KMS-11 (cell line): ENCODE measurements at regions not wholly inside any gene's neighbourhood (a gene's known extent, or its start where the extent isn't known, plus 50 kb on each side); places are given as distances from the start of the nearest gene placed in this dataset.
"Not testable (repeated sequence)": the region's sequence is repeated elsewhere in the genome, so short reads cannot be mapped to it uniquely, and the experiment has no call there.

Source experiments
- H2AFZ ChIP-seq: fragments of 200-600 bp; sonication (generic); 2 replicates; pipeline ENCODE4 v1.6.1; 2016; ENCODE audit warnings: antibody characterized with exemption, mixed run types, low read depth
- H3K27ac ChIP-seq: fragments of 200-600 bp; sonication (generic); 2 replicates; pipeline ENCODE4 v1.6.1; 2016; ENCODE audit warnings: mild to moderate bottlenecking, mixed run types
- H3K27me3 ChIP-seq: fragments of 200-600 bp; sonication (generic); 2 replicates; pipeline ENCODE4 v1.6.1; 2017; ENCODE audit warnings: mild to moderate bottlenecking, low read depth, mixed run types, moderate library complexity; ENCODE audit not compliant: insufficient read depth
- H3K36me3 ChIP-seq: fragments of 200-600 bp; sonication (generic); 2 replicates; pipeline ENCODE4 v1.6.1; 2017; ENCODE audit warnings: mild to moderate bottlenecking, mixed run types; ENCODE audit not compliant: insufficient read depth
- H3K4me1 ChIP-seq: fragments of 200-600 bp; sonication (generic); 2 replicates; pipeline ENCODE4 v1.6.1; 2016; ENCODE audit warnings: mild to moderate bottlenecking, low read depth, mixed run types; ENCODE audit not compliant: poor library complexity, severe bottlenecking
- H3K4me2 ChIP-seq: fragments of 200-600 bp; sonication (generic); 2 replicates; pipeline ENCODE4 v1.7.0; 2016; ENCODE audit warnings: mild to moderate bottlenecking, mixed run types
- H3K4me3 ChIP-seq: fragments of 200-600 bp; sonication (generic); IDR thresholded peaks from 2 replicates; pipeline ENCODE4 v1.6.1; 2017; ENCODE audit warnings: low read depth, low read length, mixed read lengths; ENCODE audit not compliant: insufficient read depth
- H3K79me2 ChIP-seq: fragments of 200-600 bp; sonication (generic); 2 replicates; pipeline ENCODE4 v1.6.1; 2016; ENCODE audit warnings: low read depth, mixed run types; ENCODE audit not compliant: insufficient read depth
- H3K9ac ChIP-seq: fragments of 200-600 bp; sonication (generic); 2 replicates; pipeline ENCODE4 v1.6.1; 2016; ENCODE audit warnings: mild to moderate bottlenecking, mixed run types
- H4K20me1 ChIP-seq: fragments of 200-600 bp; sonication (generic); 2 replicates; pipeline ENCODE4 v1.6.1; 2016; ENCODE audit warnings: mild to moderate bottlenecking, mixed run types; ENCODE audit not compliant: insufficient read depth
- TF ChIP-seq, protein P1 (sequence below): fragments of 200-600 bp; sonication (generic); conservative IDR thresholded peaks from 2 replicates; pipeline ENCODE4 v1.6.1; 2017; ENCODE audit warnings: low read depth, mild to moderate bottlenecking, antibody characterized with exemption, low read length, moderate library complexity, mixed read lengths

DNA sequence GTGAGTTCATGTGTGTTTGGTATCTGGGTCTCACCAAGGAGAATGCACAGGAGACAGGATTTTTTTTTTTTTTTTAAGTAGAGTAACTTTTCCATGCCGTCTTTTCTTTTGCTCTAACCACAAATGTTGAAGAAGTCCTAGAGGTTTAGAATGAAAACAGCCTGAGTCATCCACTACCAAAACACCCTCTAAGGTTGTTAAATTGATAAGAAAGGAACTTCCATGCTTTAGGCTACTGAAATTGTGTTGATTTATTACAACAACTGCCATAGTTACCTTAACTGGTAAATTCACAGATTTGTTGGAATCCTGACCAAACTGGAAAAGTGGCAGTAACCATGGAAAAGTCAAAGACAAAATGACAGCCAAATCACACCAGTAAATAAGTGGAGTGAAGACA, 375.6 kb downstream of the AMY1C start:
- Histone ChIP-seq H4K20me1 (no peaks in the 10 kb centered on the region), H3K36me3 (no peaks in the 10 kb centered on the region), H3K4me2 (no peak overlapping the region), H3K4me1 (no peaks in the 10 kb centered on the region), H3K27me3 (no peaks in the 10 kb centered on the region), H3K27ac (no peak overlapping the region), H3K79me2 (no peaks in the 10 kb centered on the region), H3K4me3 (no peak overlapping the region), H3K9ac (no peak overlapping the region), H2AFZ (no peak overlapping the region)
- TF ChIP-seq, protein P1, sequence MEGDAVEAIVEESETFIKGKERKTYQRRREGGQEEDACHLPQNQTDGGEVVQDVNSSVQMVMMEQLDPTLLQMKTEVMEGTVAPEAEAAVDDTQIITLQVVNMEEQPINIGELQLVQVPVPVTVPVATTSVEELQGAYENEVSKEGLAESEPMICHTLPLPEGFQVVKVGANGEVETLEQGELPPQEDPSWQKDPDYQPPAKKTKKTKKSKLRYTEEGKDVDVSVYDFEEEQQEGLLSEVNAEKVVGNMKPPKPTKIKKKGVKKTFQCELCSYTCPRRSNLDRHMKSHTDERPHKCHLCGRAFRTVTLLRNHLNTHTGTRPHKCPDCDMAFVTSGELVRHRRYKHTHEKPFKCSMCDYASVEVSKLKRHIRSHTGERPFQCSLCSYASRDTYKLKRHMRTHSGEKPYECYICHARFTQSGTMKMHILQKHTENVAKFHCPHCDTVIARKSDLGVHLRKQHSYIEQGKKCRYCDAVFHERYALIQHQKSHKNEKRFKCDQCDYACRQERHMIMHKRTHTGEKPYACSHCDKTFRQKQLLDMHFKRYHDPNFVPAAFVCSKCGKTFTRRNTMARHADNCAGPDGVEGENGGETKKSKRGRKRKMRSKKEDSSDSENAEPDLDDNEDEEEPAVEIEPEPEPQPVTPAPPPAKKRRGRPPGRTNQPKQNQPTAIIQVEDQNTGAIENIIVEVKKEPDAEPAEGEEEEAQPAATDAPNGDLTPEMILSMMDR: no peak

DNA sequence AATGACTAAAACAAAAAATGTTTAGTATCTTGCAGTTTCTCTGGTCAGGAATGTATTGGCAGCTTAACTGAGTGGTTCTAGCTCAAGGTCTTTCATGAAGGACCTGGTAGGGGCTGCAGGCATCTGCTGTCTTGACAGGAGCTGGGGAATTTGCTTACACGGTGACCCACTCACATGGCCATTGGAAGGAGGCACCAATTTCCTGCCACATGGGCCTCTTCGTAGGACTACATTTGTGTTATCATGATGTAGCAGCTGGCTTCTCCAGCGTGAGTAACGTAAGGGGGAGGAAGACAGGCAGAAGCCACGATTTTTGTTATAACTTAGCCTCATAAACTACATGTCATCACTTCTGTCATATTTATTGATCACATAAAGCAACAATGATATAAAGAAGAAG, 376.3 kb downstream of the AMY1C start:
- Histone ChIP-seq H3K4me3 (no peak overlapping the region), H3K4me2 (no peak overlapping the region), H3K36me3 (no peaks in the 10 kb centered on the region), H3K9ac (no peak overlapping the region), H3K27ac (no peak overlapping the region), H3K4me1 (no peaks in the 10 kb centered on the region), H3K79me2 (no peaks in the 10 kb centered on the region), H2AFZ (no peak overlapping the region), H4K20me1 (no peaks in the 10 kb centered on the region), H3K27me3 (no peaks in the 10 kb centered on the region)
- TF ChIP-seq, protein P1: no peak

DNA sequence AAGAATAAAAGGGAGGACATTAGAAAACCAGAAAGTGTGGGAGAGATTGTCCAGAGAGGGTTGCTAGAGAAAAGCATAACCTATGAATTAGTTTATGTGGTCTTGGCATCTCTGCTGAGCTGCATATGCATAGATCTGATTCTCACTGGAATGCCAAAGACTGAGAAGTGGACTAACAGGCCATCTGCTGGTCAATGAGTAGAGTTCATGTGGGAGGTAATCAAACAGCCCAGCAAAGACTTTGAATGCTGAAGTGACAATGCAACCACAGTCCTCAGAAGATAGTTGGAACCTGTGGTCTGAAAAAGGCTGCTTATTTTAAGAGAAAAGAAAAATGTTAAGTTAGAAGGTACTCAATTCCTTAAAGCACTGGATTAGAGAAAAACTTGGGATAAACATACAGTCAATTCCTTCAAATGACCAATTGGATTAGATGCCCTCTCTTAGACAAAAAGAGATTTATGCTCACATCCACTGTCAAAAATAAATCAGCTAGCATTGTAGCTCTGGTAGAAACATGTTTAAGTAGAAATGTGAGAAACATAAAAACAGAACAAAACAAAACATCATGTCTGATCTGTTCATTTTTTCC, 382.8 kb downstream of the AMY1C start:
- no peaks in the 10 kb centered on the region for H4K20me1 ChIP-seq
- H3K27ac ChIP-seq: no peak overlapping the region
- H3K36me3 ChIP-seq: no peaks in the 10 kb centered on the region
- no peak overlapping the region for H3K4me2 ChIP-seq
- TF ChIP-seq, protein P1: peak; percentile 29; the same call in 1 of the 2 replicates
- no peak overlapping the region for H2AFZ ChIP-seq
- no peak overlapping the region for H3K4me3 ChIP-seq
- H3K27me3 ChIP-seq: no peaks in the 10 kb centered on the region
- H3K9ac ChIP-seq: no peak overlapping the region
- no peaks in the 10 kb centered on the region for H3K79me2 ChIP-seq
- no peaks in the 10 kb centered on the region for H3K4me1 ChIP-seq

DNA sequence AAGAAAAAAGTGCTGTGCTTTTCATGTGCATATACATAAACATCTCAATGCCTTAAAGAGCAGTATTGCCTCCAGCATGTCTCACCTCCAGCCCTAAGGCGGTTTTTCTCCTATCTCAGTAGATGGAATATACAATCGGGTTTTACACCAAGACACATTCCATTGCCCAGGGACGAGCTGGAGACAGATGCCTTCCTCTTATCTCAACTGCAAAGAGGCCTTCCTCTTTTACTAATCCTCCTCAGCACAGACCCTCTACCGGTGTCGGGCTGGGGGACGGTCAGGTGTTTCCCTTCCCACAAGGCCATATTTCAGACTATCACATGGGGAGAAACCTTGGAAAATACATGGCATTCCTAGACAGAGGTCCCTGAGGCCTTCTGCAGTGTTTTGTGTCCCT, 385.3 kb downstream of the AMY1C start:
- H3K9ac ChIP-seq, H3K27me3 ChIP-seq, H3K36me3 ChIP-seq, H2AFZ ChIP-seq, H3K4me1 ChIP-seq, H4K20me1 ChIP-seq, H3K4me3 ChIP-seq, H3K27ac ChIP-seq, H3K79me2 ChIP-seq, H3K4me2 ChIP-seq: not testable (repeated sequence)

DNA sequence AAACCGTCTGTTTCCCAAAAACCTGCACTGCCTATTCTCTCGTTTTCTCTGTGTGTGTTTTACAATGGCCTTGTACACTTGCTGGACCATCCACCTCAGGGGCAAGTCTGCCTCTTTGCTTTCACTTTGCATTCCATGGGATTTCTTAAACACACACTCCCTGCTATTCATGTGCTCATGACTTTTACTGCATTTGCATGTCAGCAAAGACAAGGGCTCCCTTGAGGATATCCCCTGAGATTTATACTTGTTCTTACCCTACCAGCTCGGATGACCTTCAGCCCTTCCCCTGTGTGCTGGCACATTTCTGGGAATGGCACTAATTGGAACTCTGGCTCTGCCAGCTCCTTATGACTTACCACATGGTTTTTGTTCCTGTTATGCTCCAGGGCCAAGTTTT, 386.9 kb downstream of the AMY1C start:
- H3K9ac ChIP-seq: no peak overlapping the region

More for the DNA sequence above, 386.9 kb downstream of the AMY1C start:
- Histone ChIP-seq H3K4me1 (no peaks in the 10 kb centered on the region), H3K79me2 (no peaks in the 10 kb centered on the region), H3K4me2 (no peak overlapping the region), H2AFZ (no peak overlapping the region), H3K27ac (no peak overlapping the region), H4K20me1 (no peaks in the 10 kb centered on the region), H3K27me3 (no peaks in the 10 kb centered on the region), H3K4me3 (no peak overlapping the region), H3K36me3 (no peaks in the 10 kb centered on the region)
- TF ChIP-seq, protein P1: no peak
